ENCODE measurements at regions not wholly inside any gene's neighbourhood (a gene's known extent, or its start where the extent isn't known, plus 50 kb on each side); places are given as distances from the start of the nearest gene placed in this dataset.
"Not testable (repeated sequence)": the region's sequence is repeated elsewhere in the genome, so short reads cannot be mapped to it uniquely, and the experiment has no call there.

- Histone ChIP-seq H3K4me3 (no peak overlapping the region), H3K27me3 (no peaks in the 10 kb centered on the region), H3K27ac (no peak overlapping the region), H3K36me3 (no peaks in the 10 kb centered on the region), H3K9me3 (no peaks in the 10 kb centered on the region), H3K4me1 (no peaks in the 10 kb centered on the region)
- no peak for TF ChIP-seq CTCF (IDR thresholded peaks at IDR 0.05)
- DNase-seq (ENCODE audit: low spot score), result no peak
Observed at GRCh38 chr5:168137265-168137664, 154.2 kb upstream of the WWC1 start.

GRCh38 chr5:168140241-168140640 is 151.2 kb upstream of the WWC1 start:
- no peaks in the 10 kb centered on the region for H3K4me1 ChIP-seq
- H3K27me3 ChIP-seq, result no peaks in the 10 kb centered on the region
- H3K27ac ChIP-seq, result no peak overlapping the region
- H3K36me3 ChIP-seq, result no peaks in the 10 kb centered on the region
- no peaks in the 10 kb centered on the region for H3K9me3 ChIP-seq
- DNase-seq (ENCODE audit: low spot score), result no peak
- no peak for TF ChIP-seq CTCF (IDR thresholded peaks at IDR 0.05)
- H3K4me3 ChIP-seq, result no peak overlapping the region

- no peaks in the 10 kb centered on the region for H3K9me3 ChIP-seq
- H3K4me3 ChIP-seq, result no peak overlapping the region
- no peaks in the 10 kb centered on the region for H3K4me1 ChIP-seq
- no peaks in the 10 kb centered on the region for H3K27me3 ChIP-seq
- no peak for DNase-seq (ENCODE audit: low spot score)
- TF ChIP-seq CTCF (IDR thresholded peaks at IDR 0.05), result no peak
- H3K36me3 ChIP-seq, result no peaks in the 10 kb centered on the region
- no peak overlapping the region for H3K27ac ChIP-seq
Observed at GRCh38 chr5:168142402-168142801, 149.0 kb upstream of the WWC1 start.

- H3K27me3 ChIP-seq; H3K9me3 ChIP-seq; H3K27ac ChIP-seq; DNase-seq (ENCODE audit: low spot score); H3K36me3 ChIP-seq; H3K4me1 ChIP-seq; H3K4me3 ChIP-seq: not testable (repeated sequence)
Observed at GRCh38 chr5:168143521-168143920, 147.9 kb upstream of the WWC1 start.

- Histone ChIP-seq H3K9me3 (no peaks in the 10 kb centered on the region), H3K36me3 (no peaks in the 10 kb centered on the region), H3K4me3 (no peak overlapping the region), H3K27me3 (no peaks in the 10 kb centered on the region), H3K4me1 (no peaks in the 10 kb centered on the region), H3K27ac (no peak overlapping the region)
- no peak for TF ChIP-seq CTCF (IDR thresholded peaks at IDR 0.05)
- DNase-seq (ENCODE audit: low spot score), result no peak
Observed at GRCh38 chr5:168147106-168147505, 144.3 kb upstream of the WWC1 start.

- H3K9me3 ChIP-seq, result no peaks in the 10 kb centered on the region
- no peaks in the 10 kb centered on the region for H3K36me3 ChIP-seq
- H3K4me1 ChIP-seq, result no peaks in the 10 kb centered on the region
- DNase-seq (ENCODE audit: low spot score), result no peak
- H3K27me3 ChIP-seq, result no peaks in the 10 kb centered on the region
- H3K4me3 ChIP-seq, result no peak overlapping the region
- H3K27ac ChIP-seq, result no peak overlapping the region
- no peak for TF ChIP-seq CTCF (IDR thresholded peaks at IDR 0.05)
Observed at GRCh38 chr5:168147568-168148360, 143.7 kb upstream of the WWC1 start.
